ENCODE measurements at regions not wholly inside any gene's neighbourhood (a gene's known extent, or its start where the extent isn't known, plus 50 kb on each side); places are given as distances from the start of the nearest gene placed in this dataset.

DNA sequence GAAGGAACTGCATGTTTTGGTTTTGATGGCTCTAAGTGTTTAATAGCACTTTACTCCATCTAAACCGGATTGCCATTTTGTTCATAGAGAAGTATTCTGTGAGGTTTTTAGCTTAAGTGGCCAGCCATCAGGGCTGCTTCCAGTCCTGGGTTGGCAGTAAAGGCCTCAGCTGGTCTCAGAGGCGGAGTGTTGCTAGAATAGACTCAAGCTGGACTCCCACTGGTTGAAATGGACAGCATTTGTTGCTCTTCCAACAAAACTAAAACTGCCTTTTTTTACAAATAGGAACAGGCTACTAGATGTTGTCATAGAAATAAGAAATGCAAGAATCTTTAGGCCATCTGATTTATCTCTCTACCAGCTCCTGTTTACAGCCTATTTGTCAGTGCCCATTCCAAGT is 126.4 kb downstream of the MAIP1 start:
- Histone ChIP-seq H3K36me3 (ENCODE audit: control insufficient read depth in 1 of 2, insufficient read depth in 2 of 2, low read length in 2 of 2) (no peaks in the 10 kb centered on the region), H3K14ac (ENCODE audit: low read length) (no peak overlapping the region), H3K79me2 (ENCODE audit: control insufficient read depth, insufficient read depth, low read length, poor library complexity) (no peaks in the 10 kb centered on the region), H2BK12ac (ENCODE audit: low read length) (no peak overlapping the region), H3K18ac (ENCODE audit: low read length) (no peak overlapping the region), H3K9me3 (ENCODE audit: insufficient read depth, low read depth, low read length) (no peaks in the 10 kb centered on the region), H2BK5ac (ENCODE audit: low read depth, low read length, poor library complexity) (no peak overlapping the region), H4K8ac (ENCODE audit: low read depth, low read length) (no peak overlapping the region), H2BK120ac (ENCODE audit: insufficient read depth, low read length, poor library complexity) (peak overlapping the region; percentile 38), H2AK5ac (ENCODE audit: low read length) (no peak overlapping the region), H2AFZ (ENCODE audit: insufficient read depth, low read length, poor library complexity) (no peak overlapping the region), H3K9ac (ENCODE audit: low read length) (no peak overlapping the region), H3K27me3 (ENCODE audit: insufficient read depth, low read length) (no peaks in the 10 kb centered on the region), H3K27ac (ENCODE audit: low read depth, low read length) (no peak overlapping the region), H4K12ac (ENCODE audit: low read depth, low read length) (no peak overlapping the region), H3K4me2 (ENCODE audit: low read length) (no peak overlapping the region), H3K4me1 (ENCODE audit: control insufficient read depth in 1 of 2, insufficient read depth in 2 of 2, low read length in 2 of 2) (peaks cover 0 to 2% of the 10 kb centered on the region in 2 experiments), H3K4ac (ENCODE audit: low read depth, low read length) (no peak overlapping the region), H4K91ac (ENCODE audit: low read depth, low read length) (no peak overlapping the region), H3K4me3 (ENCODE audit: low read depth, low read length) (no peak overlapping the region), H3K79me1 (ENCODE audit: low read length) (peaks cover 1% of the 10 kb centered on the region), H3K23ac (ENCODE audit: low read length) (no peak overlapping the region)
- DNase-seq: no peak
- no CpG with 5 or more reads among the region's 2 CpGs for WGBS (ENCODE audit: extremely low coverage, insufficient coverage, insufficient read length)

DNA sequence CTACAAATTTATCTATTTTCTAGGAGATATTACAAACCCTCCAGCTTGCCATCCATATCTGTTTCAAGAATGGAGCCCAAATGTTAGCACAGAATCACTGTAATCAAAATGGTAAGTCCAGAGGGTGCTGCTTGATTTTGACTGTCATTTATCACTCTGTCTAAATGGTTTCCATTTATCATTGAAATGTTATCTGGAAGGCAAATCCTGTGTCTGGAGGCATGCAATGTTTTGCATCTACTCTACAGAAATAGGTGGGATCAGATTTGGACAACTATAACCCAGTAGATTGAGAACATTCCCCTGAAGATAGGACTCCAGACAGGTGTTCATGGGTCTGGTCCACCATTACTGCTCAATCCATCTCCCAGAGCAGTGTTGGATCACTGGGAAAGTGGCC is 128.7 kb downstream of the MAIP1 start:
- H3K14ac ChIP-seq (ENCODE audit: low read length): no peak overlapping the region
- no peak overlapping the region for H4K8ac ChIP-seq (ENCODE audit: low read depth, low read length)
- H3K79me1 ChIP-seq (ENCODE audit: low read length): no peaks in the 10 kb centered on the region
- peaks cover 0 to 2% of the 10 kb centered on the region in 2 experiments for H3K4me1 ChIP-seq (ENCODE audit: control insufficient read depth in 1 of 2, insufficient read depth in 2 of 2, low read length in 2 of 2)
- H3K4me2 ChIP-seq (ENCODE audit: low read length): no peak overlapping the region
- H3K27me3 ChIP-seq (ENCODE audit: insufficient read depth, low read length): no peaks in the 10 kb centered on the region
- no peak overlapping the region for H3K18ac ChIP-seq (ENCODE audit: low read length)
- H3K9me3 ChIP-seq (ENCODE audit: insufficient read depth, low read depth, low read length): no peaks in the 10 kb centered on the region
- H3K27ac ChIP-seq (ENCODE audit: low read depth, low read length): no peak overlapping the region
- no peak overlapping the region for H3K9ac ChIP-seq (ENCODE audit: low read length)
- H2BK12ac ChIP-seq (ENCODE audit: low read length): no peak overlapping the region
- no peak for DNase-seq
- H3K4ac ChIP-seq (ENCODE audit: low read depth, low read length): no peak overlapping the region
- no peak overlapping the region for H3K4me3 ChIP-seq (ENCODE audit: low read depth, low read length)
- no peaks in the 10 kb centered on the region for H3K36me3 ChIP-seq (ENCODE audit: control insufficient read depth in 1 of 2, insufficient read depth in 2 of 2, low read length in 2 of 2)
- H2BK5ac ChIP-seq (ENCODE audit: low read depth, low read length, poor library complexity): no peak overlapping the region
- H3K23ac ChIP-seq (ENCODE audit: low read length): no peak overlapping the region
- no peak overlapping the region for H2AK5ac ChIP-seq (ENCODE audit: low read length)
- H4K91ac ChIP-seq (ENCODE audit: low read depth, low read length): no peak overlapping the region
- no peak overlapping the region for H2AFZ ChIP-seq (ENCODE audit: insufficient read depth, low read length, poor library complexity)
- no peak overlapping the region for H4K12ac ChIP-seq (ENCODE audit: low read depth, low read length)
- H3K79me2 ChIP-seq (ENCODE audit: control insufficient read depth, insufficient read depth, low read length, poor library complexity): no peaks in the 10 kb centered on the region
- H2BK120ac ChIP-seq (ENCODE audit: insufficient read depth, low read length, poor library complexity): no peak overlapping the region

DNA sequence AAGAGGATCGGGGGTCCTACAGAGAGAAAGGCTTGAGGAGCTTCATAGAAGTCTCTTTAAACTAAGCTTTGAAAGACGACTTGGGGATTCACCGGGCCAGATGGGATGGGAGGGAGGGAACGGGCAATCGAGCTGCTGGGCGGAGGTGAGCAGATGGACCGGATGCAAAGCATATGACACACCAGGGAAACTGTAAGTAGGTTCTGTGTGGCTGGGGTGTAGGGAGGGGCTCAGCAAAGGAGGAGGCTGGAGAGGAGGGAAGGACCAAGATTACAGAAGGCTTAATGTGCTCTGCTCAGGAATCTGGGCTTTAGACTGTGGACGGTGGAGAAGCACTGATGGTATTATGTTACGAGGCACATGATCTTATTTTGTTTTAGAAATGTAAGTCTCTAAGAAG is 131.5 kb downstream of the MAIP1 start:
- Histone ChIP-seq H2BK120ac (ENCODE audit: insufficient read depth, low read length, poor library complexity) (no peak overlapping the region), H3K27me3 (ENCODE audit: insufficient read depth, low read length) (no peaks in the 10 kb centered on the region), H2BK12ac (ENCODE audit: low read length) (no peak overlapping the region), H2AK5ac (ENCODE audit: low read length) (no peak overlapping the region), H3K4ac (ENCODE audit: low read depth, low read length) (no peak overlapping the region), H3K9ac (ENCODE audit: low read length) (no peak overlapping the region), H3K4me1 (ENCODE audit: control insufficient read depth in 1 of 2, insufficient read depth in 2 of 2, low read length in 2 of 2) (no peaks in the 10 kb centered on the region), H3K36me3 (ENCODE audit: control insufficient read depth in 1 of 2, insufficient read depth in 2 of 2, low read length in 2 of 2) (no peaks in the 10 kb centered on the region), H3K14ac (ENCODE audit: low read length) (no peak overlapping the region), H4K91ac (ENCODE audit: low read depth, low read length) (no peak overlapping the region), H3K27ac (ENCODE audit: low read depth, low read length) (no peak overlapping the region), H3K4me3 (ENCODE audit: low read depth, low read length) (no peak overlapping the region), H4K8ac (ENCODE audit: low read depth, low read length) (no peak overlapping the region), H3K79me1 (ENCODE audit: low read length) (no peaks in the 10 kb centered on the region), H2AFZ (ENCODE audit: insufficient read depth, low read length, poor library complexity) (no peak overlapping the region), H2BK5ac (ENCODE audit: low read depth, low read length, poor library complexity) (no peak overlapping the region), H3K9me3 (ENCODE audit: insufficient read depth, low read depth, low read length) (no peaks in the 10 kb centered on the region), H3K4me2 (ENCODE audit: low read length) (no peak overlapping the region), H3K79me2 (ENCODE audit: control insufficient read depth, insufficient read depth, low read length, poor library complexity) (no peaks in the 10 kb centered on the region), H3K18ac (ENCODE audit: low read length) (no peak overlapping the region), H3K23ac (ENCODE audit: low read length) (no peak overlapping the region), H4K12ac (ENCODE audit: low read depth, low read length) (no peak overlapping the region)
- DNase-seq: no peak
- no CpG with 5 or more reads among the region's 9 CpGs for WGBS (ENCODE audit: extremely low coverage, insufficient coverage, insufficient read length)

DNA sequence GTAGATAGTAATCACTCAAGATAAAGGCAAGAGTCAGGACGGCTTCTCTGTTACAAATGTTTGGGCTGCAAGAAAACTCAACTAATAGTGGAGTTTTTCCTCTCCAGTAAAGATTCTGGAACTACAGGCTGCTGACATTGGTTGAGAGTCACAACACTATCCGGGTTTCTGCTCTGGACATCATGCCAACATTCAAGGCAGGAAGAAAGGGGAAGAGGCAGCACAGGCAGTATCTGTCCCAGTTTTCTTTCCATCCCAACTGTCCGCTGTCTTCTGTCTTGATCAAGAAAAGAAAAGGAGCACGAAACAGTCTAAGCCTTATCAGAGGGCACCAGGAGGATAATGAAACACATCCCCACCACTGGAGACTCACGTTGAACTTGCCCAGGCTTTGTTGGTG is 132.1 kb downstream of the MAIP1 start:
- Histone ChIP-seq H3K79me1 (ENCODE audit: low read length) (no peaks in the 10 kb centered on the region), H3K18ac (ENCODE audit: low read length) (no peak overlapping the region)

More for the DNA sequence above, 132.1 kb downstream of the MAIP1 start:
- Histone ChIP-seq H4K12ac (ENCODE audit: low read depth, low read length) (no peak overlapping the region), H3K79me2 (ENCODE audit: control insufficient read depth, insufficient read depth, low read length, poor library complexity) (no peaks in the 10 kb centered on the region), H3K27ac (ENCODE audit: low read depth, low read length) (no peak overlapping the region), H4K91ac (ENCODE audit: low read depth, low read length) (no peak overlapping the region), H2BK5ac (ENCODE audit: low read depth, low read length, poor library complexity) (no peak overlapping the region), H3K4me3 (ENCODE audit: low read depth, low read length) (no peak overlapping the region), H3K27me3 (ENCODE audit: insufficient read depth, low read length) (no peaks in the 10 kb centered on the region), H2BK12ac (ENCODE audit: low read length) (no peak overlapping the region), H3K9me3 (ENCODE audit: insufficient read depth, low read depth, low read length) (no peaks in the 10 kb centered on the region), H3K4me1 (ENCODE audit: control insufficient read depth in 1 of 2, insufficient read depth in 2 of 2, low read length in 2 of 2) (no peaks in the 10 kb centered on the region), H2AFZ (ENCODE audit: insufficient read depth, low read length, poor library complexity) (no peak overlapping the region), H3K9ac (ENCODE audit: low read length) (no peak overlapping the region), H3K4me2 (ENCODE audit: low read length) (no peak overlapping the region), H3K36me3 (ENCODE audit: control insufficient read depth in 1 of 2, insufficient read depth in 2 of 2, low read length in 2 of 2) (no peaks in the 10 kb centered on the region), H4K8ac (ENCODE audit: low read depth, low read length) (no peak overlapping the region), H3K4ac (ENCODE audit: low read depth, low read length) (no peak overlapping the region), H3K14ac (ENCODE audit: low read length) (no peak overlapping the region), H2BK120ac (ENCODE audit: insufficient read depth, low read length, poor library complexity) (no peak overlapping the region), H2AK5ac (ENCODE audit: low read length) (no peak overlapping the region), H3K23ac (ENCODE audit: low read length) (no peak overlapping the region)
- no CpG with 5 or more reads among the region's 5 CpGs for WGBS (ENCODE audit: extremely low coverage, insufficient coverage, insufficient read length)
- no peak for DNase-seq
